HEK293 (cell line): ENCODE measurements at regions not wholly inside any gene's neighbourhood (a gene's known extent, or its start where the extent isn't known, plus 50 kb on each side); places are given as distances from the start of the nearest gene placed in this dataset.

Experiments
- BCL11B ChIP-seq: fragments of 450-650 bp; formaldehyde crosslinking; IDR thresholded peaks from 2 replicates; pipeline ENCODE4 v1.5.1; 2016; ENCODE audit warnings: low read depth, missing biosample characterization, missing genetic modification characterization
- GLI2 ChIP-seq: fragments of 450-650 bp; formaldehyde crosslinking; IDR thresholded peaks from 2 replicates; pipeline ENCODE4; 2017; ENCODE audit warnings: missing biosample characterization, missing genetic modification characterization, low read depth, borderline replicate concordance
- HOXC10 ChIP-seq: sonication (generic); formaldehyde crosslinking; IDR thresholded peaks from 2 replicates; pipeline ENCODE4 v1.8.1; 2023; ENCODE audit warnings: mild to moderate bottlenecking, missing genetic modification reagents
- MEIS1 ChIP-seq: sonication (generic); formaldehyde crosslinking; IDR thresholded peaks from 2 replicates; pipeline ENCODE4 v1.8.1; 2022; ENCODE audit warnings: missing genetic modification reagents, mild to moderate bottlenecking, borderline replicate concordance
- MZF1 ChIP-seq: fragments of 450-650 bp; formaldehyde crosslinking; IDR thresholded peaks from 2 replicates; pipeline ENCODE4 v1.5.1; 2017; ENCODE audit warnings: missing biosample characterization, missing genetic modification characterization, borderline replicate concordance
- SCRT2 ChIP-seq: fragments of 450-650 bp; formaldehyde crosslinking; IDR thresholded peaks from 2 replicates; pipeline ENCODE4 v1.5.1; 2016; ENCODE audit warnings: missing biosample characterization, missing genetic modification characterization
- ZBTB1 ChIP-seq: fragments of 450-650 bp; formaldehyde crosslinking; IDR thresholded peaks from 2 replicates; pipeline ENCODE4 v1.5.1; 2016; ENCODE audit warnings: missing biosample characterization, missing genetic modification characterization
- ZBTB17 ChIP-seq: fragments of 450-650 bp; formaldehyde crosslinking; IDR thresholded peaks from 2 replicates; pipeline ENCODE4 v1.5.1; 2016; ENCODE audit warnings: missing biosample characterization, missing genetic modification characterization
- ZFP41 ChIP-seq: fragments of 450-650 bp; formaldehyde crosslinking; IDR thresholded peaks from 2 replicates; pipeline ENCODE4 v1.5.1; 2016; ENCODE audit warnings: missing biosample characterization, missing genetic modification characterization, borderline replicate concordance
- ZIC2 ChIP-seq: fragments of 450-650 bp; formaldehyde crosslinking; IDR thresholded peaks from 2 replicates; pipeline ENCODE4 v1.5.1; 2016; ENCODE audit warnings: missing biosample characterization, missing genetic modification characterization
- ZNF112 ChIP-seq: fragments of 450-650 bp; formaldehyde crosslinking; IDR thresholded peaks from 2 replicates; pipeline ENCODE4 v1.5.0; 2017; ENCODE audit warnings: missing biosample characterization, missing genetic modification characterization
- ZNF169 ChIP-seq: fragments of 450-650 bp; formaldehyde crosslinking; IDR thresholded peaks from 2 replicates; pipeline ENCODE4 v1.5.1; 2016; ENCODE audit warnings: missing biosample characterization, missing genetic modification characterization
- ZNF335 ChIP-seq: fragments of 450-650 bp; formaldehyde crosslinking; conservative IDR thresholded peaks from 2 replicates; pipeline ENCODE4 v1.5.1; 2016; ENCODE audit warnings: missing biosample characterization, missing genetic modification characterization
- ZNF391 ChIP-seq: fragments of 450-650 bp; formaldehyde crosslinking; IDR thresholded peaks from 2 replicates; pipeline ENCODE4 v1.5.1; 2016; ENCODE audit warnings: low read depth, missing biosample characterization, missing genetic modification characterization, borderline replicate concordance
- ZNF426 ChIP-seq: fragments of 450-650 bp; formaldehyde crosslinking; IDR thresholded peaks from 2 replicates; pipeline ENCODE4 v1.5.1; 2017; ENCODE audit warnings: missing biosample characterization, missing genetic modification characterization, mild to moderate bottlenecking, inconsistent platforms, moderate library complexity
- ZNF501 ChIP-seq: fragments of 450-650 bp; formaldehyde crosslinking; IDR thresholded peaks from 2 replicates; pipeline ENCODE4 v1.5.1; 2016; ENCODE audit warnings: missing biosample characterization, missing genetic modification characterization
- ZNF544 ChIP-seq: fragments of 450-650 bp; formaldehyde crosslinking; IDR thresholded peaks from 2 replicates; pipeline ENCODE4 v1.5.0; 2017; ENCODE audit warnings: missing biosample characterization, missing genetic modification characterization
- ZNF555 ChIP-seq: fragments of 450-650 bp; formaldehyde crosslinking; conservative IDR thresholded peaks from 2 replicates; pipeline ENCODE4 v1.5.1; 2017; ENCODE audit warnings: missing biosample characterization, mild to moderate bottlenecking, missing genetic modification characterization, inconsistent platforms
- ZNF585B ChIP-seq: fragments of 450-650 bp; formaldehyde crosslinking; IDR thresholded peaks from 2 replicates; pipeline ENCODE4 v1.5.1; 2016; ENCODE audit warnings: missing biosample characterization, missing genetic modification characterization
- ZNF747 ChIP-seq: fragments of 450-650 bp; formaldehyde crosslinking; IDR thresholded peaks from 2 replicates; pipeline ENCODE4 v1.5.1; 2016; ENCODE audit warnings: missing biosample characterization, missing genetic modification characterization
- ZNF777 ChIP-seq: fragments of 450-650 bp; formaldehyde crosslinking; IDR thresholded peaks from 2 replicates; pipeline ENCODE4 v1.5.1; 2017; ENCODE audit warnings: missing biosample characterization, missing genetic modification characterization, borderline replicate concordance
- ZNF791 ChIP-seq: fragments of 450-650 bp; formaldehyde crosslinking; IDR thresholded peaks from 2 replicates; pipeline ENCODE4 v1.5.1; 2016; ENCODE audit warnings: missing biosample characterization, missing genetic modification characterization
- ZSCAN16 ChIP-seq: fragments of 450-650 bp; formaldehyde crosslinking; IDR thresholded peaks from 2 replicates; pipeline ENCODE4 v1.5.1; 2016; ENCODE audit warnings: missing biosample characterization, missing genetic modification characterization
- TF ChIP-seq, protein P1 (sequence below): fragments of 450-650 bp; formaldehyde crosslinking; IDR thresholded peaks from 2 replicates; pipeline ENCODE4 v1.5.1; 2016; ENCODE audit warnings: missing biosample characterization, missing genetic modification characterization
- TF ChIP-seq, protein P2 (sequence below): fragments of 450-650 bp; formaldehyde crosslinking; IDR thresholded peaks from 2 replicates; pipeline ENCODE4 v1.5.1; 2016; ENCODE audit warnings: missing biosample characterization, missing genetic modification characterization, borderline replicate concordance
- TF ChIP-seq, protein P3 (sequence below): fragments of 450-650 bp; formaldehyde crosslinking; IDR thresholded peaks from 2 replicates; pipeline ENCODE4 v1.5.1; 2016; ENCODE audit warnings: missing biosample characterization, missing genetic modification characterization
- TF ChIP-seq, protein P4 (sequence below): fragments of 450-650 bp; formaldehyde crosslinking; IDR thresholded peaks from 2 replicates; pipeline ENCODE4 v1.5.1; 2016; ENCODE audit warnings: missing biosample characterization, missing genetic modification characterization
- TF ChIP-seq, protein P5 (sequence below): fragments of 450-650 bp; formaldehyde crosslinking; IDR thresholded peaks from 2 replicates; pipeline ENCODE4 v1.5.1; 2016; ENCODE audit warnings: missing biosample characterization, missing genetic modification characterization

DNA sequence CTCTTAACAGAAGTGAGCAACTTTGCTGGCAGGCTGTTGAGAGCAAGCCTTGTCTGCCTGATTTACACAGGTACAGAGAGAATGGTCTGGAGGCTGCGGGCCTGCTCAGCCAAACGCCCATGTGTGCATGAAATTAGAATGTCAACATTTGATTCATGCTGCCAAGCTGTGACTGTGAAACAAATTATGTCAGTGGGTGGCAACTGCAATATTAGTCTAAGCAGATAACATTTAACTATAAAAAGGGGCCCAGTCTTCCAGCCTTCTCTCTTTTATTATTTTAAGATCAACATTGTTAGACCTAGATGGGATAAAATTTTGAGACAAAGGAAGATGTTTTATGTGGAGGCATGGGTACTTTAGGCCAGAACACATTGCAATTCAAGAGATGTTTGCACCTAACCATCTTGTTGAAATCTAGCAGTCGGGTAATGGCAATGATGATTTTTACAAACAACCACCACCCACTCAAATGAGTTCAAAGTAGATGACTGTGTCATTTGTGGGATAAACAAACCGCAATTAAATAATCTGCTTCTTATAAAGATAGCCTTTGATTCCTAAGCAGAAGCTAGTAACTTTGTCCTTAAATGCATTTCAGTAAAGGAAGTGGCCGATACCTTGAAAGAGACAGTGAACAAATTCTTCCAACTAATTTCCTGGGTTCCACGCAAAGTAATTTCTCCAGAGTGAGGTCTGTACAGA is 70.2 kb downstream of the FOXB1 start (continued):
- TF ChIP-seq, protein P1, sequence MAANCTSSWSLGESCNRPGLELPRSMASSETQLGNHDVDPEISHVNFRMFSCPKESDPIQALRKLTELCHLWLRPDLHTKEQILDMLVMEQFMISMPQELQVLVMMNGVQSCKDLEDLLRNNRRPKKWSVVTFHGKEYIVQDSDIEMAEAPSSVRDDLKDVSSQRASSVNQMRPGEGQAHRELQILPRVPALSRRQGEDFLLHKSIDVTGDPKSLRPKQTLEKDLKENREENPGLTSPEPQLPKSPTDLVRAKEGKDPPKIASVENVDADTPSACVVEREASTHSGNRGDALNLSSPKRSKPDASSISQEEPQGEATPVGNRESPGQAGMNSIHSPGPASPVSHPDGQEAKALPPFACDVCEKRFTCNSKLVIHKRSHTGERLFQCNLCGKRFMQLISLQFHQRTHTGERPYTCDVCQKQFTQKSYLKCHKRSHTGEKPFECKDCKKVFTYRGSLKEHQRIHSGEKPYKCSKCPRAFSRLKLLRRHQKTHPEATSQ (tag by site-specific recombination), result no peak
- peak; percentile 45; the same call in 1 of the 2 replicates for TF ChIP-seq BCL11B (tag by site-specific recombination)
- TF ChIP-seq ZNF747 (tag by site-specific recombination), result no peak
- TF ChIP-seq MEIS1 (CRISPR knock-in tag), result no peak
- no peak for TF ChIP-seq ZNF169 (tag by site-specific recombination)
- TF ChIP-seq MZF1 (tag by site-specific recombination), result no peak
- TF ChIP-seq, protein P2, sequence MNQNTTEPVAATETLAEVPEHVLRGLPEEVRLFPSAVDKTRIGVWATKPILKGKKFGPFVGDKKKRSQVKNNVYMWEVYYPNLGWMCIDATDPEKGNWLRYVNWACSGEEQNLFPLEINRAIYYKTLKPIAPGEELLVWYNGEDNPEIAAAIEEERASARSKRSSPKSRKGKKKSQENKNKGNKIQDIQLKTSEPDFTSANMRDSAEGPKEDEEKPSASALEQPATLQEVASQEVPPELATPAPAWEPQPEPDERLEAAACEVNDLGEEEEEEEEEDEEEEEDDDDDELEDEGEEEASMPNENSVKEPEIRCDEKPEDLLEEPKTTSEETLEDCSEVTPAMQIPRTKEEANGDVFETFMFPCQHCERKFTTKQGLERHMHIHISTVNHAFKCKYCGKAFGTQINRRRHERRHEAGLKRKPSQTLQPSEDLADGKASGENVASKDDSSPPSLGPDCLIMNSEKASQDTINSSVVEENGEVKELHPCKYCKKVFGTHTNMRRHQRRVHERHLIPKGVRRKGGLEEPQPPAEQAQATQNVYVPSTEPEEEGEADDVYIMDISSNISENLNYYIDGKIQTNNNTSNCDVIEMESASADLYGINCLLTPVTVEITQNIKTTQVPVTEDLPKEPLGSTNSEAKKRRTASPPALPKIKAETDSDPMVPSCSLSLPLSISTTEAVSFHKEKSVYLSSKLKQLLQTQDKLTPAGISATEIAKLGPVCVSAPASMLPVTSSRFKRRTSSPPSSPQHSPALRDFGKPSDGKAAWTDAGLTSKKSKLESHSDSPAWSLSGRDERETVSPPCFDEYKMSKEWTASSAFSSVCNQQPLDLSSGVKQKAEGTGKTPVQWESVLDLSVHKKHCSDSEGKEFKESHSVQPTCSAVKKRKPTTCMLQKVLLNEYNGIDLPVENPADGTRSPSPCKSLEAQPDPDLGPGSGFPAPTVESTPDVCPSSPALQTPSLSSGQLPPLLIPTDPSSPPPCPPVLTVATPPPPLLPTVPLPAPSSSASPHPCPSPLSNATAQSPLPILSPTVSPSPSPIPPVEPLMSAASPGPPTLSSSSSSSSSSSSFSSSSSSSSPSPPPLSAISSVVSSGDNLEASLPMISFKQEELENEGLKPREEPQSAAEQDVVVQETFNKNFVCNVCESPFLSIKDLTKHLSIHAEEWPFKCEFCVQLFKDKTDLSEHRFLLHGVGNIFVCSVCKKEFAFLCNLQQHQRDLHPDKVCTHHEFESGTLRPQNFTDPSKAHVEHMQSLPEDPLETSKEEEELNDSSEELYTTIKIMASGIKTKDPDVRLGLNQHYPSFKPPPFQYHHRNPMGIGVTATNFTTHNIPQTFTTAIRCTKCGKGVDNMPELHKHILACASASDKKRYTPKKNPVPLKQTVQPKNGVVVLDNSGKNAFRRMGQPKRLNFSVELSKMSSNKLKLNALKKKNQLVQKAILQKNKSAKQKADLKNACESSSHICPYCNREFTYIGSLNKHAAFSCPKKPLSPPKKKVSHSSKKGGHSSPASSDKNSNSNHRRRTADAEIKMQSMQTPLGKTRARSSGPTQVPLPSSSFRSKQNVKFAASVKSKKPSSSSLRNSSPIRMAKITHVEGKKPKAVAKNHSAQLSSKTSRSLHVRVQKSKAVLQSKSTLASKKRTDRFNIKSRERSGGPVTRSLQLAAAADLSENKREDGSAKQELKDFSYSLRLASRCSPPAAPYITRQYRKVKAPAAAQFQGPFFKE (tag by site-specific recombination), result no peak
- TF ChIP-seq ZNF777 (tag by site-specific recombination), result no peak
- TF ChIP-seq HOXC10, result no peak
- peak; percentile 86 for TF ChIP-seq ZIC2 (tag by site-specific recombination)
- TF ChIP-seq, protein P3, sequence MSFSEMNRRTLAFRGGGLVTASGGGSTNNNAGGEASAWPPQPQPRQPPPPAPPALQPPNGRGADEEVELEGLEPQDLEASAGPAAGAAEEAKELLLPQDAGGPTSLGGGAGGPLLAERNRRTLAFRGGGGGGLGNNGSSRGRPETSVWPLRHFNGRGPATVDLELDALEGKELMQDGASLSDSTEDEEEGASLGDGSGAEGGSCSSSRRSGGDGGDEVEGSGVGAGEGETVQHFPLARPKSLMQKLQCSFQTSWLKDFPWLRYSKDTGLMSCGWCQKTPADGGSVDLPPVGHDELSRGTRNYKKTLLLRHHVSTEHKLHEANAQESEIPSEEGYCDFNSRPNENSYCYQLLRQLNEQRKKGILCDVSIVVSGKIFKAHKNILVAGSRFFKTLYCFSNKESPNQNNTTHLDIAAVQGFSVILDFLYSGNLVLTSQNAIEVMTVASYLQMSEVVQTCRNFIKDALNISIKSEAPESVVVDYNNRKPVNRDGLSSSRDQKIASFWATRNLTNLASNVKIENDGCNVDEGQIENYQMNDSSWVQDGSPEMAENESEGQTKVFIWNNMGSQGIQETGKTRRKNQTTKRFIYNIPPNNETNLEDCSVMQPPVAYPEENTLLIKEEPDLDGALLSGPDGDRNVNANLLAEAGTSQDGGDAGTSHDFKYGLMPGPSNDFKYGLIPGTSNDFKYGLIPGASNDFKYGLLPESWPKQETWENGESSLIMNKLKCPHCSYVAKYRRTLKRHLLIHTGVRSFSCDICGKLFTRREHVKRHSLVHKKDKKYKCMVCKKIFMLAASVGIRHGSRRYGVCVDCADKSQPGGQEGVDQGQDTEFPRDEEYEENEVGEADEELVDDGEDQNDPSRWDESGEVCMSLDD, result no peak
- no peak for TF ChIP-seq SCRT2 (tag by site-specific recombination)
- no peak for TF ChIP-seq ZNF544
- no peak for TF ChIP-seq ZNF112 (tag by site-specific recombination)
- TF ChIP-seq, protein P4, sequence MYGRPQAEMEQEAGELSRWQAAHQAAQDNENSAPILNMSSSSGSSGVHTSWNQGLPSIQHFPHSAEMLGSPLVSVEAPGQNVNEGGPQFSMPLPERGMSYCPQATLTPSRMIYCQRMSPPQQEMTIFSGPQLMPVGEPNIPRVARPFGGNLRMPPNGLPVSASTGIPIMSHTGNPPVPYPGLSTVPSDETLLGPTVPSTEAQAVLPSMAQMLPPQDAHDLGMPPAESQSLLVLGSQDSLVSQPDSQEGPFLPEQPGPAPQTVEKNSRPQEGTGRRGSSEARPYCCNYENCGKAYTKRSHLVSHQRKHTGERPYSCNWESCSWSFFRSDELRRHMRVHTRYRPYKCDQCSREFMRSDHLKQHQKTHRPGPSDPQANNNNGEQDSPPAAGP (tag by site-specific recombination), result no peak
- TF ChIP-seq, protein P5, sequence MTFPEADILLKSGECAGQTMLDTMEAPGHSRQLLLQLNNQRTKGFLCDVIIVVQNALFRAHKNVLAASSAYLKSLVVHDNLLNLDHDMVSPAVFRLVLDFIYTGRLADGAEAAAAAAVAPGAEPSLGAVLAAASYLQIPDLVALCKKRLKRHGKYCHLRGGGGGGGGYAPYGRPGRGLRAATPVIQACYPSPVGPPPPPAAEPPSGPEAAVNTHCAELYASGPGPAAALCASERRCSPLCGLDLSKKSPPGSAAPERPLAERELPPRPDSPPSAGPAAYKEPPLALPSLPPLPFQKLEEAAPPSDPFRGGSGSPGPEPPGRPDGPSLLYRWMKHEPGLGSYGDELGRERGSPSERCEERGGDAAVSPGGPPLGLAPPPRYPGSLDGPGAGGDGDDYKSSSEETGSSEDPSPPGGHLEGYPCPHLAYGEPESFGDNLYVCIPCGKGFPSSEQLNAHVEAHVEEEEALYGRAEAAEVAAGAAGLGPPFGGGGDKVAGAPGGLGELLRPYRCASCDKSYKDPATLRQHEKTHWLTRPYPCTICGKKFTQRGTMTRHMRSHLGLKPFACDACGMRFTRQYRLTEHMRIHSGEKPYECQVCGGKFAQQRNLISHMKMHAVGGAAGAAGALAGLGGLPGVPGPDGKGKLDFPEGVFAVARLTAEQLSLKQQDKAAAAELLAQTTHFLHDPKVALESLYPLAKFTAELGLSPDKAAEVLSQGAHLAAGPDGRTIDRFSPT, result no peak
- TF ChIP-seq ZNF555 (tag by site-specific recombination), result no peak
- no peak for TF ChIP-seq ZNF791 (tag by site-specific recombination)
- peak; percentile 32 for TF ChIP-seq ZBTB17 (tag by site-specific recombination)
- TF ChIP-seq ZSCAN16 (tag by site-specific recombination), result no peak
- TF ChIP-seq ZFP41 (tag by site-specific recombination), result no peak
- TF ChIP-seq ZNF501 (tag by site-specific recombination), result no peak
- TF ChIP-seq GLI2 (tag by site-specific recombination), result peak; percentile 88
- no peak for TF ChIP-seq ZNF585B
- no peak for TF ChIP-seq ZBTB1 (tag by site-specific recombination)
- no peak for TF ChIP-seq ZNF391
- TF ChIP-seq ZNF426, result no peak
- TF ChIP-seq ZNF335 (tag by site-specific recombination), result no peak
